Forelimb muscle (tissue), 1 donor: ENCODE measurements at regions not wholly inside any gene's neighbourhood (a gene's known extent, or its start where the extent isn't known, plus 50 kb on each side); places are given as distances from the start of the nearest gene placed in this dataset.
"Not testable (repeated sequence)": the region's sequence is repeated elsewhere in the genome, so short reads cannot be mapped to it uniquely, and the experiment has no call there.

ENCODE experiments used
- DNase-seq: peaks from one replicate; pipeline ENCODE4 v3.0.0-alpha.2; 2013; ENCODE audit warnings: low read depth

GRCh38 chr22:48921411-48921903, 906.2 kb downstream of the BRD1 start:
- DNase-seq: no peak

- no peak for DNase-seq
These were observed 906.9 kb downstream of the BRD1 start for GRCh38 chr22:48920776-48921241.

- DNase-seq: no peak
These were observed 907.7 kb downstream of the BRD1 start for GRCh38 chr22:48919851-48920589.

- no peak for DNase-seq
These were observed 908.5 kb downstream of the BRD1 start for GRCh38 chr22:48919187-48919590.

GRCh38 chr22:48918585-48919186, 909.0 kb downstream of the BRD1 start:
- DNase-seq: no peak

GRCh38 chr22:48912356-48913066, 915.2 kb downstream of the BRD1 start:
- DNase-seq: not testable (repeated sequence)

- not testable (repeated sequence) for DNase-seq
These were observed 916.0 kb downstream of the BRD1 start for GRCh38 chr22:48911647-48912046.

- not testable (repeated sequence) for DNase-seq
These were observed 916.6 kb downstream of the BRD1 start for GRCh38 chr22:48911067-48911466.

GRCh38 chr22:48908547-48908946, 919.1 kb downstream of the BRD1 start:
- DNase-seq: no peak

- DNase-seq: no peak
These were observed 920.1 kb downstream of the BRD1 start for GRCh38 chr22:48907591-48907990.

- no peak for DNase-seq
These were observed 921.3 kb downstream of the BRD1 start for GRCh38 chr22:48906216-48906835.

- DNase-seq: no peak
These were observed 922.3 kb downstream of the BRD1 start for GRCh38 chr22:48905206-48905975.

- no peak for DNase-seq
These were observed 924.6 kb downstream of the BRD1 start for GRCh38 chr22:48902983-48903650.

GRCh38 chr22:48902001-48902869, 925.4 kb downstream of the BRD1 start:
- DNase-seq: no peak

- no peak for DNase-seq
These were observed 926.3 kb downstream of the BRD1 start for GRCh38 chr22:48901324-48901723.

- no peak for DNase-seq
These were observed 927.0 kb downstream of the BRD1 start for GRCh38 chr22:48900626-48901025.

GRCh38 chr22:48900327-48900597, 927.4 kb downstream of the BRD1 start:
- DNase-seq: no peak

- DNase-seq: no peak
These were observed 927.9 kb downstream of the BRD1 start for GRCh38 chr22:48899523-48900326.
